Activated T-cell treated with anti-CD3 and anti-CD28 coated beads, Interleukin-2, amount 50 U/mL, for 48 hours (primary cell): ENCODE measurements at regions not wholly inside any gene's neighbourhood (a gene's known extent, or its start where the extent isn't known, plus 50 kb on each side); places are given as distances from the start of the nearest gene placed in this dataset.

Experiments used
- DNase-seq, 2 experiments: peaks; one replicate each; pipeline ENCODE4 v3.0.0-alpha.2; 2020

GRCh38 chr9:116015855-116016254, 137.7 kb upstream of the PAPPA start:
- no peak for DNase-seq

- no peak for DNase-seq
These were observed 133.4 kb upstream of the PAPPA start for GRCh38 chr9:116020146-116020545.

GRCh38 chr9:116020801-116021200, 132.8 kb upstream of the PAPPA start:
- no peak for DNase-seq

- no peak for DNase-seq
These were observed 126.5 kb upstream of the PAPPA start for GRCh38 chr9:116027096-116027495.

DNA sequence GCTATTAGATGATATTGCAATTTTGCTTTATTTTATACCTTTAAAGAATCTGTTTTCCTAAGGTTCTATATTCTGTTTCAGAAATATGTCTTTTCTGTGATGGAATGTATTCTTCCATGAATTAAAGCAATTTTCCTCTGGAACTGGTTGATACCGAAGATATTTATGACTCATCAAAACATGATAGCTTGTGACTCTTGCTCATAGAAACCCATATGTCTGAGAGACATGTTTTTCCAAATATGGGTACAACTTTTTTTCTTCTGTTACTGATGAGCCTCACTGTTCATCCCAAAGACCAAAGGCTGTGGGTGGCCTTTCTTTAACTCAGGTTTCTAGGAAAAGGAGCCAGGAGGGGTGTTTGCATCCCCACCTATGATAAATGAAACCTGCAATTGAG, 126.1 kb upstream of the PAPPA start:
- DNase-seq = no peak

GRCh38 chr9:116027951-116028350, 125.6 kb upstream of the PAPPA start:
- DNase-seq = no peak

- DNase-seq = no peak
These were observed 123.1 kb upstream of the PAPPA start for GRCh38 chr9:116030517-116030916.

GRCh38 chr9:116032683-116033440, 120.7 kb upstream of the PAPPA start:
- DNase-seq = no peak

- DNase-seq = no peak
These were observed 114.3 kb upstream of the PAPPA start for GRCh38 chr9:116039312-116039711.

DNA sequence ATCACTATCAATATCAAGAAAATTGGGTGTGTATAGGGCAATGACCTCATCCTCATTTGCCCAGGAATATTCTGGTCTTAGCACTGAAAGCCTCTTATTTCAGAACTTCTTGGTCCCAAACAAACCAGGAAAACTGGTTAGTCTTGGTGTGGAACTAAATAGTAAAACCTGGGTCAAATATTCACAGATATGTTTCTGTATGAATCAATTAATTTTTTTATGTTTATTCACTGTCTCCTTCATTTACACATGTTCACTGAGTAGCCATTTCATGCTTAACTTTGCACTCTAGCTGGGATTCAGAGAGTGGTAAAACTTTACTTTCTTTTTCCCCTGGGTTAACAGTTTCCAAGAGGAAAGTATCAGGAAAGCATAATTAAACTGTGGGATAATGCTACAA, 113.7 kb upstream of the PAPPA start:
- no peak for DNase-seq

- DNase-seq = no peak
These were observed 111.3 kb upstream of the PAPPA start for GRCh38 chr9:116042321-116042720.

DNA sequence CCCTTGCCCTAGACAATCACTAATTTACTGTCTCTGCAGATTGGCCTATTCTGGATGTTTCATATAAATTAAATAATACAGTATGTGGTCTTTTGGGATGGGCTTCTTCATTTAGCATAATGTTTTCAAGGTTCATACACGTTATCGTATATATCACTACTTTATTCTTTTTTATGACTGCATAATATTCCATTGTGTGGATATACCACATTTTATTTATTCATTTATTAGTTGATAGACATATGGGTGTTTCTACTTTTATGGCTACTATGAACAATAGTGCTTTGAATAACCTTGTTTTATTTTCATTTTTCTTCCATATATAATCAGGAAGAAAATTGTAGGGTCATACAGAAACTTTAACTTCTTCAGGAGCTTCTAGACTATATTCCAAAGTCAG, 108.5 kb upstream of the PAPPA start:
- no peak for DNase-seq

- no peak for DNase-seq
These were observed 105.5 kb upstream of the PAPPA start for GRCh38 chr9:116048081-116048480.

GRCh38 chr9:116049456-116049855, 104.1 kb upstream of the PAPPA start:
- no peak for DNase-seq

DNA sequence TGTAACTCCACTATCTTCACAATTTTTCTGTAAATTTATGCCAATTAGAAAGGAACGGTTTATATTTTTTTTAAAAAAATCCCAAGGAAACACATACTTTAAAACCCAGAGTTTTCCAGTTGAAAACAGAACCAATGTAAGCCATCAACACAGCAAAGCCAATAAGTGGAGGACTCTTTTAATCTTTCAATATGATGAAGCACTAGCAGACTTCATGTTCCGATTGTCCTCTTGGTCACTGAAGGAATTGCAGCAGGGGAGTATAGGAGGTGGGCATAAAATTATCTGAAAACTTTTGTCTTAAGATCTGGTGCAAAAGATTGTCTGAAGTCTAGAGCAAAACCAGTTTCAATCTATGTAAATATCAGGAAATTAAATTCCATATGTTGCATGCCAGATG, 102.1 kb upstream of the PAPPA start:
- no peak for DNase-seq

GRCh38 chr9:116055536-116055935, 98.1 kb upstream of the PAPPA start:
- no peak for DNase-seq

DNA sequence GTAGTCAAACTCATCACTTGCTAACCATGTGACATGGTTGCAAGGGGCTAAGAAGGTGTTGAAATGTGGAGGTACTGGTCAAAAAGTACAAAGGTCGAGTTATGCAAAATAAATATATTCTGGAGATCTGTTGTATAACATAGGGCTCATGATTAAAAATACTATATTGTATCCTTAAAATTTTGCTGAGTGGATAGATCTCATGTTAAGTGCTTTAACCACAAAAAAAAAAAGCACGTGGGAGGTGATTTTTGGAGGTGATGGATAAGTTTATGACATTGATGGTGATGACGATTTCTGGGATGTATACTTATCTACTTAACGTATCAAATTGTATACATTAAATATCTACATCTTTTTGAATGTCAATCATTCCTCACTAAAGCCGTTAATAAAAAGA, 96.2 kb upstream of the PAPPA start:
- DNase-seq = no peak

- no peak for DNase-seq
These were observed 95.2 kb upstream of the PAPPA start for GRCh38 chr9:116058421-116058820.

DNA sequence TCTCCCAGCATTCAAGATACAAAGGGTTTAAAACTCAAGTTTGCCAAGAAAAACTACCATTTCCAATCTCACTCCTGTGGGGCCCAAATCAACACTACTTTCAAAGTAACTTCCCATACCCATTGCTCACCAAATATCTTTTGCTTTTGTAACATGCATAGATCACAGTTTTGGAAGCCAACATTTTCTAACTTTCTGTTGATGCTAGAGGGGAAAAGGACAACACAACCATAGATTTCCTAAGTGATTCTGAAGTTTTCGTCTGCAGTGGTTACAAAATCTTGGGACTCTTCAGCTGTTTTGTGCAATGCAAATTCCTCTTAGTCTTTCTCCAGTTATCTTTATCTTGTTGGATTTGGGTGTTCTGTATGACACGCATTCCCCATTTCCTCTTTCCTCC, 94.1 kb upstream of the PAPPA start:
- no peak for DNase-seq

DNA sequence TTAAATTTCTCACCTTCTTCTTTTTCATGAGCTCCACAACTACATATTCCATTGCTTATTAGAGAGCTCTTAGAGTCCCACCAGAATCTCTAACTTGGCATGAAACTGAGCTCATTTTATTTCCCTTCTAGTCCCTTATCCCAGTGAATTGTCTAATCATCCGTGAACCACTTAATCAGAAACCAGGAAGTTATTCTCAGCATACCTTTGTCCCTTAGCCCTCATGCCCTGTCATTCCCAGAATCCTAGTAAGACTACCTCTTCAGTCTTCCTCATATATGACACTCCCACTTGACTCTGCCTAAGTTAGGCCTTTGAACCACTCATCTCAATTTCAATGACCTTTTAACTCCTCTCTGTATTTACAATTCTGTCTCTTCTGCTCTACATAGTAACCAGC, 93.0 kb upstream of the PAPPA start:
- DNase-seq = no peak

DNA sequence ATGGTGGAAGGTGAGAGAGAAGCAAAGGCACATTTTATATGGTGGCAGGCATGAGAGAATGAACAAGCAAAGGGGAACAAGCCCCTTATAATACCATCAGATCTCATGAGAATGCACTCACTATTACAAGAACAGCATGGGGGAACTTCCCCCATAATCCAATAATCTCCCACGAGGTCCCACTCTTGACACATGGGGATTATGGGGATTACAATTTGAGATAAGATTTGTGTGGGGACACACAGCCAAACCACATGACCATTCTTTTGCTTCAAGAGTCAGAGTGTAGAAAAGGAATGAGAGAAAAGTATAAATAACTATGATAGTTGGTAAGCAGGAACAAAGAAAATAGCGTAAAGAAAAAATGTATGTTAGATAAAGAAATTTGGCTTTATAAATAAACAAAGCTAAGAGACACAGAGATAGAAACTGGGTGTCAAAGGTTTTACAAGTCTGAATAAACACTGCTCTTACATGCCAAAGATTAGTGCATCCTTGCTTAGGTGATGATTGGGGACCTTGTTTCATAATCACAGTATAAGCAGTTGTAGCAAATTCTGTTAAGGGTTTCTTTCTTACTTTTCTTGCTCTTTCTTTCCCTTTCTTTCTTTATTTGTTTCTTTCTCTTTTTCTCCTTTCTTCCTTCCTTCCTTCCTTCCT, 91.9 kb upstream of the PAPPA start:
- DNase-seq = no peak

DNA sequence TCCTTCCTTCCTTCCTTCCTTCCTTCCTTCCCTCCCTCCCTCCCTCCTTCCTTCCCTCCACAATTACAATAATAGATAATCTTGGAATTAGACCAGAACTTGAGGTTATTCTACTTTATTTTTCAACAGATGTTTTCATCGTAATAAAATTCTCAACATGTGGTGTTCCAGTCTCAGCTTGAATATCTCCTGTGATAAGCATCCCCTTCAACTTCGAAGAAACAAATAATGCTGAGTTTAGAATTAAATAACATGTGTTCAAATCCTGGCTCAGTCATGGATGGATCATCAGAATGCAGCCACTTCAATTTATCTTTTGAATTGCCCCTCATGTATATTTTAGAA, 91.4 kb upstream of the PAPPA start:
- no peak for DNase-seq

DNA sequence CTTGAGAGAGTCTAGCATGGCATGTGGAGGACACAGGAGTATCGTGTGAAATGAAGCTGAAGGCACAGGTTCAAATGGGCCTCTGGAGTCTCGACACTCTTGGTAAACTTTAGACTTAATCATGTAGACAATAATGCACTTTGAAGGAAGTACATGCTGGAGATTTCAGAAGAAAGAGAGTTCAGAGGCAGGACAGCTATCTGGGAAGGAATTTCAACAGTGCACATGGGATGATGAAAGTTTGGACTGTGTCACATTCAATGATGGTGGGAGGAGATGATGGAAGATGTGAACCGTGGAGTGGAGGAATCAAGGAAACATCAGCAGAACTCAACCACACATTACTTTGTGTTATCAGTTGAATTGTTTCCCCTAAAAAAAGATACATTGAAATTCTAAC, 88.6 kb upstream of the PAPPA start:
- no peak for DNase-seq

- DNase-seq = no peak
These were observed 87.4 kb upstream of the PAPPA start for GRCh38 chr9:116066221-116066620.

- no peak for DNase-seq
These were observed 86.0 kb upstream of the PAPPA start for GRCh38 chr9:116067566-116067965.
